Nephron progenitor cell (in vitro differentiated cells): ENCODE measurements at regions not wholly inside any gene's neighbourhood (a gene's known extent, or its start where the extent isn't known, plus 50 kb on each side); places are given as distances from the start of the nearest gene placed in this dataset.

Experiments used
- DNase-seq: peaks from one replicate; pipeline ENCODE4 v3.0.0; 2021
- H3K27ac Mint-ChIP-seq: 2 replicates; pipeline ENCODE4 v1.8.0; 2021; ENCODE audit warnings: mild to moderate bottlenecking, moderate library complexity, mixed read lengths
- H3K27me3 Mint-ChIP-seq: 2 replicates; pipeline ENCODE4 v1.8.0; 2021; ENCODE audit warnings: mild to moderate bottlenecking, low read depth, mixed read lengths; ENCODE audit not compliant: poor library complexity
- H3K36me3 Mint-ChIP-seq: 2 replicates; pipeline ENCODE4 v1.8.0; 2021; ENCODE audit warnings: low read depth, mixed read lengths
- H3K4me1 Mint-ChIP-seq: 2 replicates; pipeline ENCODE4 v1.8.0; 2021; ENCODE audit warnings: mixed read lengths
- H3K4me3 Mint-ChIP-seq: 2 replicates; pipeline ENCODE4 v1.8.0; 2021; ENCODE audit warnings: mild to moderate bottlenecking, moderate library complexity, mixed read lengths
- H3K9me3 Mint-ChIP-seq: 2 replicates; pipeline ENCODE4 v1.8.0; 2021; ENCODE audit warnings: mild to moderate bottlenecking, moderate library complexity, mixed read lengths
- TF ChIP-seq, protein P1 (sequence below): fragments of 200-600 bp; sonication (generic); IDR thresholded peaks from 2 replicates; pipeline ENCODE4 v1.5.0; 2021; ENCODE audit warnings: antibody characterized with exemption

DNA sequence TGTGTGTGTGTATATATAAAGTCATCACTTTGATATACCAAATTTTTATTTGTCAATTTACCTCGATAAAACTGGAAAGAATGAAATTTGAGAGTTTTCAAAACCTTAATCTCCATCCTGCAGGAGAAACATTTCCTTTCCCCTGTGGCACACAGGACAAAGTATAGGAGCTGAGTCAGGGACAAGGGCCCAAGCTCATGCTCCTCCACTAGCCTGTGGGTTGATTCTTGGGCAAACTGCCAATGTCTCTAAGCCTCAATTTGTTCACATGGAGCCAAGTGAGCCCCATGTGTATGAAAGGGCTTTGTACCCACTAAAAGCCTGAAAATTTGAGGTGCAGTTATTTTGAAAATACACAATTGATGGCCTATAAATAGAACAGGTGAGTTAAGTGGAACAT is 60.3 kb upstream of the IL6 start:
- peaks cover 11% of the 10 kb centered on the region for H3K4me1 Mint-ChIP-seq

DNA sequence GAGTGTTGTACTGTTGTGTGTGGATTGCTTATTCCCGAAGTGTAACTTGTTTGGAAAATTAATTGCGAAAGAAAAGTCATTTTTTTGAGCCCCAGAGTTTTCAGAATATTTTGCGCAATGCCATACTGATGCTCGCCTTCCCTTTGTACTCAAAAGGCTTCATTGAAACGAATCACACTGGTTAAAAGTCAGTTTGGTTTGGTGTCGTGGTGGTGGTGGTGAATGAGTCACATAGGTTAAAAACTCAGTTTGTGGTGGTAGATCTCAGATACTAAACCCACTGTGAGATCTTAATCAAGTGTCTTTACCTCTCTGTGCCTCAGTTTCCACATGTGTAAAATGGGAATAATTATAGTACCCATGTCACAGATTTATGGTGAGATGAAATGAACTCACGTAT is 61.1 kb upstream of the IL6 start:
- DNase-seq: no peak
- H3K27ac Mint-ChIP-seq: no peak overlapping the region
- TF ChIP-seq, protein P1, sequence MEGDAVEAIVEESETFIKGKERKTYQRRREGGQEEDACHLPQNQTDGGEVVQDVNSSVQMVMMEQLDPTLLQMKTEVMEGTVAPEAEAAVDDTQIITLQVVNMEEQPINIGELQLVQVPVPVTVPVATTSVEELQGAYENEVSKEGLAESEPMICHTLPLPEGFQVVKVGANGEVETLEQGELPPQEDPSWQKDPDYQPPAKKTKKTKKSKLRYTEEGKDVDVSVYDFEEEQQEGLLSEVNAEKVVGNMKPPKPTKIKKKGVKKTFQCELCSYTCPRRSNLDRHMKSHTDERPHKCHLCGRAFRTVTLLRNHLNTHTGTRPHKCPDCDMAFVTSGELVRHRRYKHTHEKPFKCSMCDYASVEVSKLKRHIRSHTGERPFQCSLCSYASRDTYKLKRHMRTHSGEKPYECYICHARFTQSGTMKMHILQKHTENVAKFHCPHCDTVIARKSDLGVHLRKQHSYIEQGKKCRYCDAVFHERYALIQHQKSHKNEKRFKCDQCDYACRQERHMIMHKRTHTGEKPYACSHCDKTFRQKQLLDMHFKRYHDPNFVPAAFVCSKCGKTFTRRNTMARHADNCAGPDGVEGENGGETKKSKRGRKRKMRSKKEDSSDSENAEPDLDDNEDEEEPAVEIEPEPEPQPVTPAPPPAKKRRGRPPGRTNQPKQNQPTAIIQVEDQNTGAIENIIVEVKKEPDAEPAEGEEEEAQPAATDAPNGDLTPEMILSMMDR: no peak
- H3K36me3 Mint-ChIP-seq: no peaks in the 10 kb centered on the region
- peaks cover 10% of the 10 kb centered on the region for H3K9me3 Mint-ChIP-seq
- H3K4me1 Mint-ChIP-seq: peaks cover 5% of the 10 kb centered on the region
- H3K4me3 Mint-ChIP-seq: no peak overlapping the region
- H3K27me3 Mint-ChIP-seq: peaks cover 4% of the 10 kb centered on the region

More for the DNA sequence above, 60.3 kb upstream of the IL6 start:
- no peaks in the 10 kb centered on the region for H3K36me3 Mint-ChIP-seq
- H3K27me3 Mint-ChIP-seq: peaks cover 4% of the 10 kb centered on the region
- DNase-seq: no peak
- TF ChIP-seq, protein P1: no peak
- no peak overlapping the region for H3K27ac Mint-ChIP-seq
- no peak overlapping the region for H3K4me3 Mint-ChIP-seq
- H3K9me3 Mint-ChIP-seq: peaks cover 10% of the 10 kb centered on the region

DNA sequence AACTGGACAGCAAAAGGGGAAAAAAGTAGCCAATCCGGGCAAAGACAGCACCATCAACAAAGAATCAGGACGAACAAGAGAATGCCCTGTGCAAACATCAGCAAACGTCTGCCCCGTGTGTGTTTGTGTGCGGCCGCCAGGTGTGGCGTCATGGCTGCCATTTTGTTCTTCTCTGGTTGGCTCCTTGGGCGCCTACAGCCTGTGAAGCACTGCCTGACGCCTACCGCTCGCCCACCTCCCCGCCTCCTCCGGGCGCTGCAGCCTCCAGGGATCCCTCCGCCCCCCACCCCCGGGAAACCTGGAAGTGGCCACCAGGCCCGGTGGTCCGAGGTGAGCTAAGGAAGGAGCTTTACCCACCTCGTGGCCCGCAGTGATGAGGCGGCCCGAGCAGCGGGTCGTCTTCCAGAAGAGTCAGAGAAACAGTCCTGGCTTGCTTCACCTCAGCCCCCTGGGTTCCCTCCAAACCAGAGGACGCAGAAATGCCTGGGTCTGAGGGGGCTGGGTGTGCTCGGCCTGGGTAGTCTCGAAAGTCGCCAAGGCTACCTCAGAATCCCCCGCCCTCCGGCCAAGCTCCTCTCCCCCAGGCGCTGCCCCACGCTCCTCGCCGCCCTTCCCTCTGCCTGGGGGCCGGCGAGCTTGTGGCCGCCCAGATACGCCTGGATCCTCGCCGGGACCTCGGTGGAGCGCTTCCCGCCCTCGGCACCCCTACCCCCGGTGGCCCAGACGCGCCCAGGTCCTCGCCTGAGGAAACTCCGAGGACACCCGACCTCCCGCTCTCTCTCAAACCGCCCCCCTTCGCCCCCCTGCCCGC is 61.8 kb upstream of the IL6 start:
- Mint-ChIP-seq H3K9me3 (peaks cover 10% of the 10 kb centered on the region), H3K27me3 (peaks cover 7% of the 10 kb centered on the region), H3K36me3 (no peaks in the 10 kb centered on the region), H3K4me3 (no peak overlapping the region), H3K4me1 (peaks cover 5% of the 10 kb centered on the region), H3K27ac (no peak overlapping the region)
- DNase-seq: no peak
- TF ChIP-seq, protein P1: no peak

DNA sequence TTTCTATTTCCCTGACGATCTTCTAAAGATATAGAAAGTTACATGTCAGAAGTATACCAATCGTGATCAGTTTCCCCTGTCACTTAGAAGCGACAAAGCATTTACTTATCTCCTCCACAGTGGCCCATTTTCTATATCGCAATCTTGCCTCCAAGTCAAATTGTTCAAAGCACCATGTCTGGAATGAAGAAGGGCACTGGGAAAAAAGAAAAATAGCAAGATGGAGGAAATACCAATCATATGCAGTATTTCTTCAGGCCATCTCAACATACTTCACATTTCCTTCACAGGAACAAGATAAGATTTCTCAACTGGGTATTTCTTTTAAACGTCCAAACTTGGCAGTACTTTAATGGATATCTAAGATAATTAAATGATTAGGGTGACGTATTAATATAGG is 63.3 kb upstream of the IL6 start:
- Mint-ChIP-seq H3K4me1 (peaks cover 5% of the 10 kb centered on the region), H3K27ac (no peak overlapping the region), H3K36me3 (no peaks in the 10 kb centered on the region), H3K4me3 (no peak overlapping the region), H3K27me3 (peaks cover 7% of the 10 kb centered on the region), H3K9me3 (peaks cover 10% of the 10 kb centered on the region)
- TF ChIP-seq, protein P1: no peak
- no peak for DNase-seq

DNA sequence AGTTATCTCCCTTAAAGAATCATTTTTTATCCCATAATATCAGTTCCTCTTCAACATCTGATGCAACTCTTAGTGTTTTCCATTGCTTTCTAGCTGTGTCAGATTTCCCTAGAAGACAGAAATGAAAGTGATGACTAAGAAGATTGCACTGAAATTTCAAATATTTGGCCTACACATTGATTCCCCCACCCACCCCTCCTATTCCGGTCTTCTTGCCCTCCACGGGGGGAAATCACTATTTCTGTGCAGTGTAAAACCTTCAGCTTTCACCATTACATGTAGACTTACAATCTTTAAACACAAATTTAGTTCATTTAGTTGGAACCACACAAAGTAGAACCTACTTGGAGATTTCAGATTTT is 63.7 kb upstream of the IL6 start:
- H3K27me3 Mint-ChIP-seq: peaks cover 7% of the 10 kb centered on the region
- H3K9me3 Mint-ChIP-seq: peaks cover 10% of the 10 kb centered on the region
- DNase-seq: no peak
- TF ChIP-seq, protein P1: no peak
- no peak overlapping the region for H3K27ac Mint-ChIP-seq
- H3K36me3 Mint-ChIP-seq: no peaks in the 10 kb centered on the region
- no peak overlapping the region for H3K4me3 Mint-ChIP-seq
- peaks cover 5% of the 10 kb centered on the region for H3K4me1 Mint-ChIP-seq
